PC-3 (cell line): ENCODE measurements at regions not wholly inside any gene's neighbourhood (a gene's known extent, or its start where the extent isn't known, plus 50 kb on each side); places are given as distances from the start of the nearest gene placed in this dataset.

Experiments
- ATAC-seq: fragments of 200-7000 bp; cut with Tn5 transposase; 2 replicates; pipeline ENCODE4 v1.9.1; 2020; ENCODE audit warnings: mild to moderate bottlenecking, moderate library complexity
- BruUV-seq: library from RNA; stranded (reverse); fragments of 400-500 nt; replicated peaks from 2 replicates; lab custom pipeline; 2021; lab: Mats Ljungman, UMichigan
- CTCF ChIA-PET: fragments of 300-600 bp; sonication (Branson Sonifier 250); formaldehyde crosslinking; loops from one replicate; lab custom pipeline; 2022; ENCODE audit warnings: antibody characterized with exemption; lab: Charles Lee
- POLR2A ChIA-PET: fragments of 300-600 bp; sonication (Branson Sonifier 250); formaldehyde crosslinking; loops from one replicate; lab custom pipeline; 2022; ENCODE audit warnings: antibody characterized with exemption; ENCODE audit not compliant: unreplicated experiment; lab: Charles Lee
- DNase-seq: peaks from one replicate; pipeline ENCODE4 v3.0.0-alpha.2; 2015
- H2AFZ ChIP-seq: fragments of 300-600 bp; sonication (generic); 2 replicates; pipeline ENCODE4 v1.6.0; 2016; ENCODE audit warnings: antibody characterized with exemption, low read length
- H3F3A ChIP-seq: fragments of 300-600 bp; sonication (generic); one replicate; pipeline ENCODE4 v1.6.0; 2017; ENCODE audit warnings: antibody characterized with exemption, low read length, control low read depth, mild to moderate bottlenecking; ENCODE audit not compliant: unreplicated experiment
- H3K27ac ChIP-seq: fragments of 300-600 bp; sonication (generic); 2 replicates; pipeline ENCODE4 v1.5.1; 2016; ENCODE audit warnings: mild to moderate bottlenecking, low read length
- H3K27me3 ChIP-seq: fragments of 300-600 bp; sonication (generic); 2 replicates; pipeline ENCODE4 v1.6.1; 2016; ENCODE audit warnings: low read length, mixed read lengths
- H3K36me3 ChIP-seq: fragments of 300-600 bp; sonication (generic); 2 replicates; pipeline ENCODE4 v1.6.1; 2016; ENCODE audit warnings: low read depth, mixed run types, low read length, mixed read lengths
- H3K4me1 ChIP-seq: fragments of 300-600 bp; sonication (generic); 2 replicates; pipeline ENCODE4 v1.5.1; 2016; ENCODE audit warnings: low read length; ENCODE audit not compliant: insufficient read depth
- H3K4me2 ChIP-seq: fragments of 300-600 bp; sonication (generic); 2 replicates; pipeline ENCODE4 v1.6.0; 2016; ENCODE audit warnings: low read length
- H3K4me3 ChIP-seq: fragments of 300-600 bp; sonication (generic); 2 replicates; pipeline ENCODE4 v1.5.1; 2016; ENCODE audit warnings: mild to moderate bottlenecking, low read length, mixed read lengths
- H3K79me2 ChIP-seq: fragments of 300-600 bp; sonication (generic); 2 replicates; pipeline ENCODE4 v1.6.1; 2017; ENCODE audit warnings: low read length, mixed read lengths
- H3K9ac ChIP-seq: fragments of 300-600 bp; sonication (generic); 2 replicates; pipeline ENCODE4 v1.6.0; 2016; ENCODE audit warnings: mild to moderate bottlenecking, low read length
- H3K9me2 ChIP-seq: fragments of 300-600 bp; sonication (generic); replicated peaks from 2 replicates; pipeline ENCODE4 v1.6.1; 2016; ENCODE audit warnings: mixed run types, low read length, mixed read lengths
- H3K9me3 ChIP-seq: fragments of 300-600 bp; sonication (generic); 2 replicates; pipeline ENCODE4 v1.6.1; 2016; ENCODE audit warnings: low read length, mixed read lengths
- H4K20me1 ChIP-seq: fragments of 300-600 bp; sonication (generic); 2 replicates; pipeline ENCODE4 v1.6.1; 2016; ENCODE audit warnings: low read length, mixed read lengths
- EZH2 ChIP-seq: fragments of 300-600 bp; sonication (generic); IDR thresholded peaks from one replicate; pipeline ENCODE4 v1.6.1; 2017; ENCODE audit warnings: antibody characterized with exemption, mild to moderate bottlenecking, low read length; ENCODE audit not compliant: unreplicated experiment
- EZH2phosphoT487 ChIP-seq: fragments of 300-600 bp; sonication (generic); IDR thresholded peaks from 2 replicates; pipeline ENCODE4 v1.6.1; 2018; ENCODE audit warnings: mild to moderate bottlenecking, antibody characterized with exemption, low read length, borderline replicate concordance
- intact Hi-C: fragments of 100-400 bp; cut with micrococcal nuclease; formaldehyde crosslinking; loops from 2 replicates; pipeline ENCODE4 v1.9.0; 2023
- TF ChIP-seq, protein P1 (sequence below): fragments of 300-600 bp; sonication (generic); conservative IDR thresholded peaks from 2 replicates; pipeline ENCODE4 v1.5.1; 2017; ENCODE audit warnings: antibody characterized with exemption, low read depth, mild to moderate bottlenecking, low read length

DNA sequence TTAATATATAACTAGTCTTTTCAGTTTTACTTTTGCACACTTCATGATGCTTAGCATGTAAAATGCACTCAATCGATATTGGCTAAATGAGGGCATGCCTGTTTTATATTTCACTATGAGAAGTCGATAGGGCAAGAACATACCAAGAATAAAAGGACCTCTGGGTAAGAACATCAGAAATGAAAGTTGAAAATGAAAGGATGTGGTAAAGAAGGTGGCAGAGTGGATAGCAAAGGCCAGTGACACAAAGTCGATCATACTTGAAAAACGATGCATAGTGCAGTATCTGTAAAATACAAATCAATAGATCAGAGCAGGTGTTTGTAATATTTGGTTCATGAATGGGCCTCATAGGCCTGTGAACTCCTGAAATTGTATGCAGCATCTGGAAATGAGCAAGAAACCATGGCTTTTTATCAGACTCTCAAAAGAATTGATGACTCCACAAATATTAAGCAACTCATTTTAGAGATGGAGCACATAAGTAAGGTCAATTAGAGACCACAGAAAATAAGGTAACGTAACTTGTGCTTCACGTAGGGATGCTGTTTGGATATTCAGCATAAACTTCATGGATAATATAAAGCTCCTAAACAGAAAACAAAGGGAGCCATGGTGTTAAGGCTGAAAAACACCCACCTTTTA is 653.4 kb downstream of the NYAP2 start:
- Histone ChIP-seq H3K4me1 (peaks cover 16% of the 10 kb centered on the region), H3K4me2 (no peak overlapping the region), H3K27ac (no peak overlapping the region), H2AFZ (no peak overlapping the region), H3K4me3 (no peak overlapping the region), H3F3A (no peaks in the 10 kb centered on the region), H3K9ac (no peak overlapping the region), H3K9me3 (no peaks in the 10 kb centered on the region), H3K27me3 (no peaks in the 10 kb centered on the region), H3K9me2 (no peaks in the 10 kb centered on the region), H4K20me1 (no peaks in the 10 kb centered on the region), H3K36me3 (no peaks in the 10 kb centered on the region), H3K79me2 (no peaks in the 10 kb centered on the region)
- ChIA-PET CTCF (no interaction called here), POLR2A (no interaction called here)
- intact Hi-C loops = no loop called here
- BruUV-seq = no TSS peak
- no peak for DNase-seq
- TF ChIP-seq EZH2 (no peak), EZH2phosphoT487 (no peak)
- TF ChIP-seq, protein P1, sequence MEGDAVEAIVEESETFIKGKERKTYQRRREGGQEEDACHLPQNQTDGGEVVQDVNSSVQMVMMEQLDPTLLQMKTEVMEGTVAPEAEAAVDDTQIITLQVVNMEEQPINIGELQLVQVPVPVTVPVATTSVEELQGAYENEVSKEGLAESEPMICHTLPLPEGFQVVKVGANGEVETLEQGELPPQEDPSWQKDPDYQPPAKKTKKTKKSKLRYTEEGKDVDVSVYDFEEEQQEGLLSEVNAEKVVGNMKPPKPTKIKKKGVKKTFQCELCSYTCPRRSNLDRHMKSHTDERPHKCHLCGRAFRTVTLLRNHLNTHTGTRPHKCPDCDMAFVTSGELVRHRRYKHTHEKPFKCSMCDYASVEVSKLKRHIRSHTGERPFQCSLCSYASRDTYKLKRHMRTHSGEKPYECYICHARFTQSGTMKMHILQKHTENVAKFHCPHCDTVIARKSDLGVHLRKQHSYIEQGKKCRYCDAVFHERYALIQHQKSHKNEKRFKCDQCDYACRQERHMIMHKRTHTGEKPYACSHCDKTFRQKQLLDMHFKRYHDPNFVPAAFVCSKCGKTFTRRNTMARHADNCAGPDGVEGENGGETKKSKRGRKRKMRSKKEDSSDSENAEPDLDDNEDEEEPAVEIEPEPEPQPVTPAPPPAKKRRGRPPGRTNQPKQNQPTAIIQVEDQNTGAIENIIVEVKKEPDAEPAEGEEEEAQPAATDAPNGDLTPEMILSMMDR = no peak
- ATAC-seq = no peak

DNA sequence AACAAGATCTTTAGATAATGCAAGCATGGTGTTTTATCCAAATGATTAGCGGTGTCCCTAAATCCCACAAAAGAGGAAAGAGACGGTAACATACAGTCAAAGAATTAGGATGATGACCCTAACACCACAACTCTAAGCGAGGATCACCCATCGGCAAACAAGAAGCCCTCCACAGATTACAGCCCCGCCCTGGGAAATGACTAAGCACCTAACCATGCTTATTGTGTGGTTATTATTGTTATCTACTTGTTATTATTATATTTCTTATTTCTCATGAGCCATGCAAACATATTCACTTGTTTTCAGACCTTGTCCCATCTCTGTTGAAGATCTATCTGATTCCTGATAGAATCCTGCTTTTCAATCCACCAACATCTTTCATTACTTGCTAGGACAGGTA is 651.3 kb downstream of the NYAP2 start:
- Histone ChIP-seq H2AFZ (no peak overlapping the region), H3K4me1 (peaks cover 16% of the 10 kb centered on the region), H3K9me3 (no peaks in the 10 kb centered on the region), H3K9me2 (no peaks in the 10 kb centered on the region), H3F3A (no peaks in the 10 kb centered on the region), H3K27ac (no peak overlapping the region), H3K4me2 (no peak overlapping the region), H3K36me3 (no peaks in the 10 kb centered on the region), H3K9ac (no peak overlapping the region), H3K79me2 (no peaks in the 10 kb centered on the region), H4K20me1 (no peaks in the 10 kb centered on the region), H3K27me3 (no peaks in the 10 kb centered on the region), H3K4me3 (no peak overlapping the region)
- ChIA-PET POLR2A (no interaction called here), CTCF (no interaction called here)
- DNase-seq (peak; percentile 42), ATAC-seq (peak; percentile 24; the same call in 1 of the 2 replicates)
- BruUV-seq = no TSS peak
- TF ChIP-seq EZH2 (no peak), EZH2phosphoT487 (no peak)
- TF ChIP-seq, protein P1 = no peak
- intact Hi-C loops = no loop called here

DNA sequence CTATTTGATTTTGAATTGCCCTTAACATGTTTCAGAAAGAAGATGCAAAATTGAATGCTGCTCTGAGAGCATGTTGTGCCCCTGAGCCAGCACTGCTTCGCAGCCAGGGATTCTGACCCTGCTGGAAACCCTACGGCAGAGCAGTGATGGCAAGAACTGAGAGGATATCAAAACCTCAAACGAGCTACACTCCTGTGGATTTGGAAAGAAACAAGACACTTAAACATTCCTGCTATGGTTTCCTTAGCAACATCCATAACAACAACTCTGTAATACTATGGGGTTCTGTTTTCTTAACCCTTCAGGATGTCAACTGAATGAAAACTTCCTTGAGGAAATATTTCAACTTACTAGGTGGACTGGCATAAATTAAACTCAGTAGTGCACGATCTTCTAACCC is 649.1 kb downstream of the NYAP2 start:
- H3K36me3 ChIP-seq = no peaks in the 10 kb centered on the region
- peak overlapping the region; percentile 18 for H3K4me2 ChIP-seq
- ChIA-PET CTCF (no interaction called here), POLR2A (no interaction called here)
- ATAC-seq = peak; percentile 64
- TF ChIP-seq EZH2 = no peak
- no peak for TF ChIP-seq EZH2phosphoT487
- TF ChIP-seq, protein P1 = no peak
- H3K4me1 ChIP-seq = peaks cover 16% of the 10 kb centered on the region
- H2AFZ ChIP-seq = peak overlapping the region; percentile 49
- peak; percentile 59 for DNase-seq
- H3K27me3 ChIP-seq = no peaks in the 10 kb centered on the region
- no peaks in the 10 kb centered on the region for H4K20me1 ChIP-seq
- no TSS peak for BruUV-seq
- H3F3A ChIP-seq = no peaks in the 10 kb centered on the region
- no peaks in the 10 kb centered on the region for H3K9me2 ChIP-seq
- no peak overlapping the region for H3K9ac ChIP-seq
- no peak overlapping the region for H3K4me3 ChIP-seq
- H3K79me2 ChIP-seq = no peaks in the 10 kb centered on the region
- H3K9me3 ChIP-seq = no peaks in the 10 kb centered on the region
- peak overlapping the region; percentile 17; the same call in 1 of the 2 replicates for H3K27ac ChIP-seq
- intact Hi-C loops = no loop called here
